ENCODE measurements at regions not wholly inside any gene's neighbourhood (a gene's known extent, or its start where the extent isn't known, plus 50 kb on each side); places are given as distances from the start of the nearest gene placed in this dataset.

DNA sequence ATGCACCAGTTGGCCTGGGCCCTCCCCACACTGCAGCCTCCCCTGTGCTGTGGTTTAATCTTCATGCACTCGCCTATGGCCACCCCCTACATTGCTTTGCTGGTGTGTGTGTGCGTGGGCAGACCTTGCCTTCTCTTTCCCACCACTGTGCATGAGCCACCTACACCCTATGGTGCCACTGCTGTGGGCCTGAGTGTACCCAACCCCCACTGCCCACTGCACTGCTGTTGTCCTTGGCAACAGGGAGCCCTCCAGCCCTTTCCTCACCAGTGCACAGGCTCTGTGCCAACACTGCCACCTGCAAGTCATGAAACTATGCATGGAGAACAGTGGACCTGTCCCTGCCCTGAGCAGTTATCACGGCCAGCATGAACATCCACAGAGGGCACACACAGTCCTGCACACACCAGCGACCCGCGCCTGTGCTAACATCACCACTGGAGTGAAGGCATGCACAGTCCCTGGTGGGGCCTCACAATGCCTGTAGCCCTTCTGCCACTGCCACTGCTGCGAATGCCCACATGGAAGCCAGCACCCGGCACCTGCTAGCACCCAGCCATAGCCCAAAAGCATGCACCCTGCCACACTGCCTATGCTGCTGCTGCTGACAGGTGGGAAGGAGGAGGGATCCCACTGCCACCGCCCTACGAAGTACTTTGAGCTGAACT lies 237.8 kb upstream of the ARSJ start:
- TF ChIP-seq, protein P1, sequence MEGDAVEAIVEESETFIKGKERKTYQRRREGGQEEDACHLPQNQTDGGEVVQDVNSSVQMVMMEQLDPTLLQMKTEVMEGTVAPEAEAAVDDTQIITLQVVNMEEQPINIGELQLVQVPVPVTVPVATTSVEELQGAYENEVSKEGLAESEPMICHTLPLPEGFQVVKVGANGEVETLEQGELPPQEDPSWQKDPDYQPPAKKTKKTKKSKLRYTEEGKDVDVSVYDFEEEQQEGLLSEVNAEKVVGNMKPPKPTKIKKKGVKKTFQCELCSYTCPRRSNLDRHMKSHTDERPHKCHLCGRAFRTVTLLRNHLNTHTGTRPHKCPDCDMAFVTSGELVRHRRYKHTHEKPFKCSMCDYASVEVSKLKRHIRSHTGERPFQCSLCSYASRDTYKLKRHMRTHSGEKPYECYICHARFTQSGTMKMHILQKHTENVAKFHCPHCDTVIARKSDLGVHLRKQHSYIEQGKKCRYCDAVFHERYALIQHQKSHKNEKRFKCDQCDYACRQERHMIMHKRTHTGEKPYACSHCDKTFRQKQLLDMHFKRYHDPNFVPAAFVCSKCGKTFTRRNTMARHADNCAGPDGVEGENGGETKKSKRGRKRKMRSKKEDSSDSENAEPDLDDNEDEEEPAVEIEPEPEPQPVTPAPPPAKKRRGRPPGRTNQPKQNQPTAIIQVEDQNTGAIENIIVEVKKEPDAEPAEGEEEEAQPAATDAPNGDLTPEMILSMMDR (IDR thresholded peaks at IDR 0.05; ENCODE audit: low read depth, low read length): no peak
- TF ChIP-seq POLR2A (IDR thresholded peaks at IDR 0.05; ENCODE audit: extremely low read depth, insufficient read length): no peak
- TF ChIP-seq, protein P2, sequence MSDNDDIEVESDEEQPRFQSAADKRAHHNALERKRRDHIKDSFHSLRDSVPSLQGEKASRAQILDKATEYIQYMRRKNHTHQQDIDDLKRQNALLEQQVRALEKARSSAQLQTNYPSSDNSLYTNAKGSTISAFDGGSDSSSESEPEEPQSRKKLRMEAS (IDR thresholded peaks at IDR 0.05; ENCODE audit: low read depth, low read length): no peak
- TF ChIP-seq MYC (IDR thresholded peaks at IDR 0.05; ENCODE audit: low read depth, low read length): no peak
